ENCODE measurements at regions not wholly inside any gene's neighbourhood (a gene's known extent, or its start where the extent isn't known, plus 50 kb on each side); places are given as distances from the start of the nearest gene placed in this dataset.

DNA sequence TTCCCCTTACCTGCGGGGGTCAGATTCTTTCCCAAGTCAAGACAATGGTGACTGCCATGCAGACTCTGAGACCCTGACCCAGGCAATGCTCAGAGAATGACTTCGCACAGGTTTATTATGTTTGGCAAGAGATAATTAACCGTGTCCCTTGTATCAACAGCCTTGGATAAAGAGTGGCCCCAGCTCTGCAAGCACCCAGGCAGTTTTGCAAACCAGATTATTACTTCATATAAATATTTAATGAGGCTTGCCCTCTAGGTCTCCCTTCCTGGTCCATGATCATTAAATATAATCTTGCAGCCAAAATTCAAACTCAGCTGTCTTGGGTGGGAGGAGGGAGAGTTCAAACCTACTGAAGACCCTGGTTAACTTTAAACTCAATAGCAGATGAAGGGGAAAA is 156.5 kb downstream of the ANKRD60 start (continued):
- TF ChIP-seq, protein P1, sequence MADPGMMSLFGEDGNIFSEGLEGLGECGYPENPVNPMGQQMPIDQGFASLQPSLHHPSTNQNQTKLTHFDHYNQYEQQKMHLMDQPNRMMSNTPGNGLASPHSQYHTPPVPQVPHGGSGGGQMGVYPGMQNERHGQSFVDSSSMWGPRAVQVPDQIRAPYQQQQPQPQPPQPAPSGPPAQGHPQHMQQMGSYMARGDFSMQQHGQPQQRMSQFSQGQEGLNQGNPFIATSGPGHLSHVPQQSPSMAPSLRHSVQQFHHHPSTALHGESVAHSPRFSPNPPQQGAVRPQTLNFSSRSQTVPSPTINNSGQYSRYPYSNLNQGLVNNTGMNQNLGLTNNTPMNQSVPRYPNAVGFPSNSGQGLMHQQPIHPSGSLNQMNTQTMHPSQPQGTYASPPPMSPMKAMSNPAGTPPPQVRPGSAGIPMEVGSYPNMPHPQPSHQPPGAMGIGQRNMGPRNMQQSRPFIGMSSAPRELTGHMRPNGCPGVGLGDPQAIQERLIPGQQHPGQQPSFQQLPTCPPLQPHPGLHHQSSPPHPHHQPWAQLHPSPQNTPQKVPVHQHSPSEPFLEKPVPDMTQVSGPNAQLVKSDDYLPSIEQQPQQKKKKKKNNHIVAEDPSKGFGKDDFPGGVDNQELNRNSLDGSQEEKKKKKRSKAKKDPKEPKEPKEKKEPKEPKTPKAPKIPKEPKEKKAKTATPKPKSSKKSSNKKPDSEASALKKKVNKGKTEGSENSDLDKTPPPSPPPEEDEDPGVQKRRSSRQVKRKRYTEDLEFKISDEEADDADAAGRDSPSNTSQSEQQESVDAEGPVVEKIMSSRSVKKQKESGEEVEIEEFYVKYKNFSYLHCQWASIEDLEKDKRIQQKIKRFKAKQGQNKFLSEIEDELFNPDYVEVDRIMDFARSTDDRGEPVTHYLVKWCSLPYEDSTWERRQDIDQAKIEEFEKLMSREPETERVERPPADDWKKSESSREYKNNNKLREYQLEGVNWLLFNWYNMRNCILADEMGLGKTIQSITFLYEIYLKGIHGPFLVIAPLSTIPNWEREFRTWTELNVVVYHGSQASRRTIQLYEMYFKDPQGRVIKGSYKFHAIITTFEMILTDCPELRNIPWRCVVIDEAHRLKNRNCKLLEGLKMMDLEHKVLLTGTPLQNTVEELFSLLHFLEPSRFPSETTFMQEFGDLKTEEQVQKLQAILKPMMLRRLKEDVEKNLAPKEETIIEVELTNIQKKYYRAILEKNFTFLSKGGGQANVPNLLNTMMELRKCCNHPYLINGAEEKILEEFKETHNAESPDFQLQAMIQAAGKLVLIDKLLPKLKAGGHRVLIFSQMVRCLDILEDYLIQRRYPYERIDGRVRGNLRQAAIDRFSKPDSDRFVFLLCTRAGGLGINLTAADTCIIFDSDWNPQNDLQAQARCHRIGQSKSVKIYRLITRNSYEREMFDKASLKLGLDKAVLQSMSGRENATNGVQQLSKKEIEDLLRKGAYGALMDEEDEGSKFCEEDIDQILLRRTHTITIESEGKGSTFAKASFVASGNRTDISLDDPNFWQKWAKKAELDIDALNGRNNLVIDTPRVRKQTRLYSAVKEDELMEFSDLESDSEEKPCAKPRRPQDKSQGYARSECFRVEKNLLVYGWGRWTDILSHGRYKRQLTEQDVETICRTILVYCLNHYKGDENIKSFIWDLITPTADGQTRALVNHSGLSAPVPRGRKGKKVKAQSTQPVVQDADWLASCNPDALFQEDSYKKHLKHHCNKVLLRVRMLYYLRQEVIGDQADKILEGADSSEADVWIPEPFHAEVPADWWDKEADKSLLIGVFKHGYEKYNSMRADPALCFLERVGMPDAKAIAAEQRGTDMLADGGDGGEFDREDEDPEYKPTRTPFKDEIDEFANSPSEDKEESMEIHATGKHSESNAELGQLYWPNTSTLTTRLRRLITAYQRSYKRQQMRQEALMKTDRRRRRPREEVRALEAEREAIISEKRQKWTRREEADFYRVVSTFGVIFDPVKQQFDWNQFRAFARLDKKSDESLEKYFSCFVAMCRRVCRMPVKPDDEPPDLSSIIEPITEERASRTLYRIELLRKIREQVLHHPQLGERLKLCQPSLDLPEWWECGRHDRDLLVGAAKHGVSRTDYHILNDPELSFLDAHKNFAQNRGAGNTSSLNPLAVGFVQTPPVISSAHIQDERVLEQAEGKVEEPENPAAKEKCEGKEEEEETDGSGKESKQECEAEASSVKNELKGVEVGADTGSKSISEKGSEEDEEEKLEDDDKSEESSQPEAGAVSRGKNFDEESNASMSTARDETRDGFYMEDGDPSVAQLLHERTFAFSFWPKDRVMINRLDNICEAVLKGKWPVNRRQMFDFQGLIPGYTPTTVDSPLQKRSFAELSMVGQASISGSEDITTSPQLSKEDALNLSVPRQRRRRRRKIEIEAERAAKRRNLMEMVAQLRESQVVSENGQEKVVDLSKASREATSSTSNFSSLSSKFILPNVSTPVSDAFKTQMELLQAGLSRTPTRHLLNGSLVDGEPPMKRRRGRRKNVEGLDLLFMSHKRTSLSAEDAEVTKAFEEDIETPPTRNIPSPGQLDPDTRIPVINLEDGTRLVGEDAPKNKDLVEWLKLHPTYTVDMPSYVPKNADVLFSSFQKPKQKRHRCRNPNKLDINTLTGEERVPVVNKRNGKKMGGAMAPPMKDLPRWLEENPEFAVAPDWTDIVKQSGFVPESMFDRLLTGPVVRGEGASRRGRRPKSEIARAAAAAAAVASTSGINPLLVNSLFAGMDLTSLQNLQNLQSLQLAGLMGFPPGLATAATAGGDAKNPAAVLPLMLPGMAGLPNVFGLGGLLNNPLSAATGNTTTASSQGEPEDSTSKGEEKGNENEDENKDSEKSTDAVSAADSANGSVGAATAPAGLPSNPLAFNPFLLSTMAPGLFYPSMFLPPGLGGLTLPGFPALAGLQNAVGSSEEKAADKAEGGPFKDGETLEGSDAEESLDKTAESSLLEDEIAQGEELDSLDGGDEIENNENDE (IDR thresholded peaks at IDR 0.05; ENCODE audit: insufficient replicate concordance, low read length) = no peak
- TF ChIP-seq YY1 (IDR thresholded peaks at IDR 0.05; ENCODE audit: low read depth, low read length) = no peak
- TF ChIP-seq, protein P2, sequence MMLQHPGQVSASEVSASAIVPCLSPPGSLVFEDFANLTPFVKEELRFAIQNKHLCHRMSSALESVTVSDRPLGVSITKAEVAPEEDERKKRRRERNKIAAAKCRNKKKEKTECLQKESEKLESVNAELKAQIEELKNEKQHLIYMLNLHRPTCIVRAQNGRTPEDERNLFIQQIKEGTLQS (IDR thresholded peaks at IDR 0.05; ENCODE audit: insufficient read depth, low read depth, low read length) = no peak
- TF ChIP-seq SP1 (IDR thresholded peaks at IDR 0.05; ENCODE audit: low read depth, low read length) = no peak
- TF ChIP-seq KDM1A (IDR thresholded peaks at IDR 0.05; ENCODE audit: borderline replicate concordance, low read length) = no peak
- no peak for TF ChIP-seq BACH1 (IDR thresholded peaks at IDR 0.05; ENCODE audit: low read length)
- no peak for TF ChIP-seq TCF12 (IDR thresholded peaks at IDR 0.05; ENCODE audit: low read depth, low read length)
- no peak for TF ChIP-seq SRF (IDR thresholded peaks at IDR 0.05; ENCODE audit: low read depth, low read length)
- TF ChIP-seq SUZ12 (IDR thresholded peaks at IDR 0.05; ENCODE audit: low read length) = no peak
- no peak for TF ChIP-seq EP300 (IDR thresholded peaks at IDR 0.05; ENCODE audit: borderline replicate concordance in 1 of 2, low read depth in 2 of 2, low read length in 2 of 2)
- TF ChIP-seq CEBPB (IDR thresholded peaks at IDR 0.05; ENCODE audit: low read depth, low read length) = no peak
- TF ChIP-seq BCL11A (IDR thresholded peaks at IDR 0.05; ENCODE audit: low read depth in 2 of 2, low read length in 2 of 2) = no peak

Data from H1 (cell line).